ENCODE measurements at regions not wholly inside any gene's neighbourhood (a gene's known extent, or its start where the extent isn't known, plus 50 kb on each side); places are given as distances from the start of the nearest gene placed in this dataset.

- no peak for DNase-seq
Measured at GRCh38 chr4:38567457-38567856, 96.5 kb upstream of the KLF3 start.

- no peak for DNase-seq
Measured at GRCh38 chr4:38568768-38569167, 95.2 kb upstream of the KLF3 start.

- DNase-seq, result no peak
Measured at GRCh38 chr4:38570647-38571276, 93.2 kb upstream of the KLF3 start.

DNA sequence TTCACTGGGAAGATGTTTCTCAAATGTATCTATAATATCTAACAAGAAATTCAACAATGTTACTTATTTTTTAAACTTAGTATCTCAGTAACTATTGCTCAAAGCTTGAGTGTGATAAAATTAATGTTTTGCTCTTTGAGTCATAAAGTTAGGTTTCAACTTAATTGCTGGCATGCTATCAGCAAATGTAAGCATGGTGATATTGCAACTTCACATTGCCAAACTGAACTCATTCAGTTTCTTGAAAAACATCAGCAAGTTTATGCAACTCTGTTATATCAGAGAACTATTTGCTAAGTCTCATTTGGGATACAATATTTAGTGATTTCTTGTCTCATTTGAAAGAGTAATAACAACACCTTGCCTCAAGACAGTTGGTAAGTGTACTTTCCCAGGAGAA, 91.2 kb upstream of the KLF3 start:
- DNase-seq, result no peak

- peak; percentile 67 for DNase-seq
Measured at GRCh38 chr4:38574559-38575333, 89.3 kb upstream of the KLF3 start.

- DNase-seq, result no peak
Measured at GRCh38 chr4:38576767-38577166, 87.2 kb upstream of the KLF3 start.

DNA sequence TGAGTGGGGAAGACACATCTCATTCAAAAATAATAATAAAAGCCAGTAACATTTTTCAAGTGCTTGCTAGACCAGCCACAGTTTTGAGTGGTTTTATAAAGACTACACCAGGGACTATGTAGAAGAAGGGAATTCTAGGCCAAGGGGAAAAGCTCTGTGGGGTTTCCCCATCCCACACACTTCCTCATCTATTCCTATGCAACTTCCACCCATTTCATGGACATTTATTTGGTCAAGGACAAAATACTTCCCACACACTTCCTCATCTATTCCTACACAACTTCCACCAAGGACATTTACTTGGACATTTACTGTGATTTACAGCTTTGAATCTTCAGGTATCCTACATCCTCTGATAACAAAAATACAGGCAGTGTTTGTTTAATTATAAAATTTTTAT, 86.5 kb upstream of the KLF3 start:
- DNase-seq, result no peak

- DNase-seq, result no peak
Measured at GRCh38 chr4:38581426-38582106, 82.4 kb upstream of the KLF3 start.

DNA sequence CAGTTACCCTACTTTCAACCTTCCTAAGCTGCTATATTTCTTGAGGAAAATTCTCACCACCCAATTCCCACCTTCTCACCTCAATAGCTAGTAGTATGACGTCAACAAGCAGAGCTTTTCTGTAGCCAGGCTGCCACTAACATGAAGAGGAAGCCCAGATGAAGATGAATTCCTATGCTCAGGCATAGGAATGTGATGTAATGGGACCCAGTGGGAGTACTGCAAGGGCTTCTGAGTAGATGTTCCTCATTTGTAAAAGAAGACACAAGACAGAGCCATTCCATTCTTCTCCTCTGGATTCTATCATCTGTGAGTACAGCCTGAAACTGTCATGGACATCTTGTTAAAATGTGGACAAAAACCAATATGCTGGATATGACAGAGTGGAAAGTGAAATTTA, 81.6 kb upstream of the KLF3 start:
- no peak for DNase-seq

- DNase-seq, result no peak
Measured at GRCh38 chr4:38582889-38583470, 81.0 kb upstream of the KLF3 start.

- DNase-seq, result no peak
Measured at GRCh38 chr4:38585871-38586270, 78.1 kb upstream of the KLF3 start.

DNA sequence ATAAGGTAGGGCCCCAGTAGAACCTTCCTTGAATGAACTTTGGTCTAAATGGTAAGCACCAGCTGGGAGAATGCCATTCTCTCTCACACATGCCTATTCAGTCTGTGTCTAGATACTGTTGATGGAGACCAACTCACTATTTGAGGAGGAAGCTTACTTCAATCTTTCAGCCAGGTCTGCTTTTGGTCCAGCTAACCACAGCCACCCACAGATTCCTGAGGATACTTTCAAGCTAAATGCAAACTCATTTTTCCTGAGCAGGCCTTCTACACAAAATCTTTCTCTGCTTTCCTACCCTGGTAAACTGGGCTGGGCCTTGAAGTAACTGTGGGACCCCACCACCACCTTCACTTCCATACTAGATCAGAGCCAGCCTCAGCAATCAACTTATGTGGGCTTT, 76.9 kb upstream of the KLF3 start:
- no peak for DNase-seq

- DNase-seq, result peak; percentile 57
Measured at GRCh38 chr4:38590046-38590445, 74.0 kb upstream of the KLF3 start.

- no peak for DNase-seq
Measured at GRCh38 chr4:38591617-38592337, 72.2 kb upstream of the KLF3 start.

GRCh38 chr4:38598489-38598888, 65.5 kb upstream of the KLF3 start:
- DNase-seq, result no peak

GRCh38 chr4:38600575-38600974, 63.4 kb upstream of the KLF3 start:
- DNase-seq, result no peak

- no peak for DNase-seq
Measured at GRCh38 chr4:38601244-38601915, 62.6 kb upstream of the KLF3 start.

DNA sequence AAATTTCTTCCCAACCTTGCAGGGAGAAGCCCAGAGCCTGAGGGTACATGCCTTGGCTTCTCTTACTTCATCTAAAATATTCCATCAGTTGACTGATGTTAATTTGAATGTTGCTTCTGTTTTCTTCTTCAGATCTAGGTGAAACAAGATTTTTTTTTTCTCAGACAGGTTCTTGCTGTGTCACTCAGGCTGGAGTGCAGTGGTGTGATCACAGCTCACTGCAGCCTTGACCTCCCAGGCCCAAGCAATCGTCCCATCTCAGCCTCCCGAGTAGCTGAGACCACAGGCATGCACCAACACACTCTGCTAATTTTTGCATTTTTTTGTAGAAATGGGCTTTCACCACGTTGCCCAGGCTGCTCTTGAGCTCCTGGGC, 62.1 kb upstream of the KLF3 start:
- DNase-seq, result no peak

DNA sequence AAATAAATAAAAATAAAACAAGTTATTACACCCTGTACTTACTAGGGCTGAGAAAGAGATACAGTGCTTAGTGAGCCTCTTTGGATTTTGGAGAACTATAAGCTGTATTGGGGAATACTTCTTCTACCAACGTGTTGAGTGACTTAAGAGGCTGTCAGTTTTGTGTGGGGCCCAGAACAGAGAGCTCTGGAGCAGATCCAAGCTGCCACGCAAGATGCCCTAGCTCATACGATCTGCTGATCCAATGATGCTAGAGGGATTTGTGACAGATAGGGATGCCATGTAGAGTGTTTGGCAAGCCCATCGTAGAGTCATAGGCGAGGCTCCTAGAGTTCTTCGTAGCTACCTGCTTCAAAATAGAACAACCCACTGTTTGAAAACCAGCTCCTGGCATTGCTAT, 60.3 kb upstream of the KLF3 start:
- DNase-seq, result no peak

DNA sequence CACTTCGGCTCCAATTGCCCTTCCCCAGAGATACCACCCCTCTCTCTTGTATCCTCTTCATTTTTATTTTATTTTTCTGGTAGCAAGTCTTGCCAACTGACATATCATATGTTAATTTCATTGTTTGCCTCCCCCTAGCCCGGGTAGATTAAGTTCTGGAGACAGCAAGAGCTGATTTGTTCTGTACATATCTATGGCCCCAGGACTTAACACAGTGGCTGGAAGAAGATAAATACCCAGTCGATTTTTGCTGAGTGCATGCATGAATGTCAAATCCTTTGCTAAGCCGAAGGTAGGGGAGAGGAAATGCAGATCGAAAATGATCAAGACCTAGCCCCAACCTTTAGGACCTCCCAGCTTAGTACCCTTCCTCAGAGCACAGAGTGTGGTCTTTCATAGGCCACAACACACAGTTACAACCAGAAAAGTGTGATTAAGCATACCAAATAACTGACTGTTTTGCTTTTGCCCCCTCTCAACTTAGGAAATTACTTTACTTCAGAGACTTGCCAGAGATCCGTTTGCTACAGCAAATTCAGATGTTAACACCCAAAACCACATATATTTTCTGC, 58.7 kb upstream of the KLF3 start:
- no peak for DNase-seq

DNA sequence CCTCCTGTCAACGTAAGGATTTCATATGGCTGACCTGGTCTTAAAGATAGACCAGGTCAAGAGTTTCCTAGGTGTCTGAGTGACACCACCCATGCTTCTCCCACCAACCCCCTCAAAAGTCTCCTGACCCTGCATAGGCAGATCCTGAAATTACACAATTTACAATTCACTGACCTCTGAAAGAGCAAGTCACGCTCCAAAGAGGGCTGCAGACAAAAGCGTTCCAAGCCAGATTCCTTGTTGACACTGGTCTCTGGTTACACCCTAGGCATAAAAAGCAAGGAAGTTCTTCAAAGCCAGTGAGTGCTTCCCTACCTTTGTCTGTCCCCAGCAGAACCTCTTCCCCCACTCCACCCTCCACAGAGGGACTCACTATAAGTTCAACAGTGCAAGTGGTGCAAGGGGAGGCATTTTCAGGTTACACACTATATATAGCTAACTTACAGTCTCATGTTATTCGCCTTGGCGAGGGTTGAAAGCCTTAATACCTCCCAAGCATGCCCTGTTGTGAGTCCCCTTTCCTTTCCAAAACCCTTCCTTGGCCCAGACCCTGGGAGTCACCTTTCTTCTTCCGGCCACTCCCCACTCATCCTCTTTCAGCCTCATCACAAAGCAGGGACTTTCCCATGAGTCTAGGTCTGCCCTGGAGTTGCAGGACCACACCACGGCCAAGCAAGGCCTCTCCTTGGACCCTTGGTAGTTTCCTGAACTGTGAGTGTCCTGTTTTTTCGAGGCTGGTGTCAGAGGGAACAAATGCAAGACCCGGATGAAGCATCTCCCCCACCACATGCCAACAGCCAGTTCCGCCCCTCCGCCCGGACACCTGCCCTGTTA, 58.0 kb upstream of the KLF3 start:
- no peak for DNase-seq

Data from right hindlimb (tissue), 1 donor.